Left lung (tissue), 4 donors: ENCODE measurements at regions not wholly inside any gene's neighbourhood (a gene's known extent, or its start where the extent isn't known, plus 50 kb on each side); places are given as distances from the start of the nearest gene placed in this dataset.
"Not testable (repeated sequence)": the region's sequence is repeated elsewhere in the genome, so short reads cannot be mapped to it uniquely, and the experiment has no call there.

ENCODE experiments used
- ATAC-seq: fragments of 200-7000 bp; cut with Tn5 transposase; one replicate; pipeline ENCODE4 v1.9.1; 2020; ENCODE audit warnings: moderate library complexity
- DNase-seq, 4 donors: peaks; one replicate each; pipeline ENCODE4 v3.0.0-alpha.2; 2013 to 2020
- H3K27ac ChIP-seq, 2 donors: fragments of 200-600 bp; sonication (generic) in 1 of 2; one replicate each; pipeline versions ENCODE4 v1.5.0 to v1.8.0; 2020 to 2021
- H3K27me3 ChIP-seq, 2 donors: fragments of 200-600 bp; sonication (generic) in 1 of 2; one replicate each; pipeline versions ENCODE4 v1.5.0 to v1.8.0; 2020 to 2021
- H3K36me3 ChIP-seq, 2 donors: fragments of 200-600 bp; sonication (generic) in 1 of 2; one replicate each; pipeline versions ENCODE4 v1.5.0 to v1.8.0; 2020 to 2021
- H3K4me1 ChIP-seq, 2 donors: fragments of 200-600 bp; one replicate each; pipeline ENCODE4 v1.8.0; 2021
- H3K4me3 ChIP-seq, 2 donors: fragments of 200-600 bp; sonication (generic) in 1 of 2; one replicate each; pipeline versions ENCODE4 v1.5.0 to v1.8.0; 2020 to 2021; ENCODE audit warnings: mild to moderate bottlenecking in 1 of 2
- H3K9me3 ChIP-seq, 2 donors: fragments of 200-600 bp; sonication (generic) in 1 of 2; one replicate each; pipeline versions ENCODE4 v1.5.0 to v1.8.0; 2020 to 2021
- intact Hi-C, 2 donors: fragments of 100-400 bp; cut with DNase I; formaldehyde crosslinking; loops; one replicate each; pipeline versions ENCODE4 v1.11.2 to v1.14.2; 2022
- TF ChIP-seq, protein P1 (sequence below), 2 donors: fragments of 200-600 bp; sonication (generic) in 1 of 2; IDR thresholded peaks; one replicate each; pipeline versions ENCODE4 v1.5.0 to v1.8.0; 2021; ENCODE audit warnings: antibody characterized with exemption in 2 of 2
- donor health status: DM: no; HTN: yes; CAD: no.
- donor health status: DM: no; HTN: no; CAD: no.

DNA sequence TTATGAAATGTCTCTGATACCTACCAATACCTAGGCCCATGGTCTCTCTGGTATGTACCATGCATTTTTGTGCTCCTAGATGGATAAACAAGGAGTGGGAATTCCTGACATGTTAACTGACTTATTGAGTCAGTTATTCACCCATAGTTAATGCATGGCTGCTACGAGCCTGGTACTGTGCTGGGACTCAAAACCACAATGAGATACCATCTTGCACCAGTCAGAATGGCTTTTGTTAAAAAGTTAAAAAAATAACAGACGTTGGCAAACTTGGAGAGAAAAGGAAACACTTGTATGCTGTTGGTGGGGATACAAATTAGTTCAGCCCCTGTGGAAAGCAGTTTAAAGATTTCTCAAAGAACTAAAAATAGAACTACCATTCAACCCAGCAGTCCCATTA lies 293.8 kb downstream of the OSTF1 start:
- H3K9me3 ChIP-seq: peaks cover 0 to 19% of the 10 kb centered on the region in 2 donors
- no peak overlapping the region for H3K4me3 ChIP-seq
- no peaks in the 10 kb centered on the region for H3K36me3 ChIP-seq
- H3K27me3 ChIP-seq: no peaks in the 10 kb centered on the region
- ATAC-seq: no peak
- TF ChIP-seq, protein P1, sequence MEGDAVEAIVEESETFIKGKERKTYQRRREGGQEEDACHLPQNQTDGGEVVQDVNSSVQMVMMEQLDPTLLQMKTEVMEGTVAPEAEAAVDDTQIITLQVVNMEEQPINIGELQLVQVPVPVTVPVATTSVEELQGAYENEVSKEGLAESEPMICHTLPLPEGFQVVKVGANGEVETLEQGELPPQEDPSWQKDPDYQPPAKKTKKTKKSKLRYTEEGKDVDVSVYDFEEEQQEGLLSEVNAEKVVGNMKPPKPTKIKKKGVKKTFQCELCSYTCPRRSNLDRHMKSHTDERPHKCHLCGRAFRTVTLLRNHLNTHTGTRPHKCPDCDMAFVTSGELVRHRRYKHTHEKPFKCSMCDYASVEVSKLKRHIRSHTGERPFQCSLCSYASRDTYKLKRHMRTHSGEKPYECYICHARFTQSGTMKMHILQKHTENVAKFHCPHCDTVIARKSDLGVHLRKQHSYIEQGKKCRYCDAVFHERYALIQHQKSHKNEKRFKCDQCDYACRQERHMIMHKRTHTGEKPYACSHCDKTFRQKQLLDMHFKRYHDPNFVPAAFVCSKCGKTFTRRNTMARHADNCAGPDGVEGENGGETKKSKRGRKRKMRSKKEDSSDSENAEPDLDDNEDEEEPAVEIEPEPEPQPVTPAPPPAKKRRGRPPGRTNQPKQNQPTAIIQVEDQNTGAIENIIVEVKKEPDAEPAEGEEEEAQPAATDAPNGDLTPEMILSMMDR (IDR thresholded peaks at IDR 0.05): no peak
- no peak overlapping the region for H3K27ac ChIP-seq
- no peak for DNase-seq
- H3K4me1 ChIP-seq: peaks cover 0 to 7% of the 10 kb centered on the region in 2 donors
- intact Hi-C loops: no loop called here

DNA sequence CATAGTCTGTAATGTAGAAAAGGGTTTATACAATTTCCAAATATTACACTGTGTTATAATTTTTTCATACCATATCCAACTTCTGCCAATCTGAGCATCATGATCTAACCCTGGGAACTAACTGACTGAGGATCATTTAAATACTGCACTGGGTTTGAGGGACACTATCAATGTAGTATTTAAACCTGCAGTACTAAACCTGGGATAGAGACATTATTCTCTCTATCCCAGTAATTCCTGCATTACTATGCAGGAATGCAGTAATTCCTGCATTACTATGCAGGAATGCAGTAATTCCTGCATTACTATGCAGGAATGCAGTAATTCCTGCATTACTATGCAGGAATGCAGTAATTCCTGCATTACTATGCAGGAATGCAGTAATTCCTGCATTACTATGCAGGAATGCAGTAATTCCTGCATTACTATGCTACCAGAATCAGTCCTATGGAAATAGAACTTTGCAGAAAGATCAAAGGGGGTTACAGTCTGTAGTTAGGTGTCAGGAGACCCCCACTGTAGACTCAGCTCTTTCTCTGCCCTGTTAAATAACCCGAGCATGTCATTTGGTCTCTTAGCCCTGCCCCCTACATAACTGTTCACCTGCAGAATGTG lies 295.2 kb downstream of the OSTF1 start:
- intact Hi-C loops, H3K27ac ChIP-seq, ATAC-seq, DNase-seq, H3K4me1 ChIP-seq, H3K27me3 ChIP-seq, H3K4me3 ChIP-seq, H3K36me3 ChIP-seq: not testable (repeated sequence)
- H3K9me3 ChIP-seq: peaks cover 0 to 19% of the 10 kb centered on the region in 2 donors

DNA sequence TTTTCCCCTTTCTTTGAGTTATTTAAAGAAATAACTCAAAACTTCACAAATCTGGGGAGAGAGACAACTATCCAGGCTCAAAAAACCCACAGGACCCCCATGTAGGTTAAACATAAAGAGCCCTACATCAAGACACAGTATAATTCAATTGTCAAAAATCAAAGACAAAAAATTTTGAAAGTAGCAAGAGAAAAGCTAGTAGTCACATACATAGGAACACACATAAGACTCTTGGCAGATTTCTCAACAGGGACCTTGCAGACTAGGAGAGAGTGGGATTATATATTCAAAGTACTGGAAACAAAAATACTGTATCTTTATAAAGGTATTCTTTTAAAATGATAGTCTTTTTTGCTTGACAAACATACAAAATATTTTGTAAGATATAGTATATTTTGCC lies 296.9 kb downstream of the OSTF1 start:
- TF ChIP-seq, protein P1 (IDR thresholded peaks at IDR 0.05): no peak
- Histone ChIP-seq H3K4me1 (no peaks in the 10 kb centered on the region), H3K27me3 (no peaks in the 10 kb centered on the region), H3K9me3 (peaks cover 0 to 19% of the 10 kb centered on the region in 2 donors), H3K4me3 (no peak overlapping the region), H3K36me3 (no peaks in the 10 kb centered on the region), H3K27ac (no peak overlapping the region)
- intact Hi-C loops: no loop called here
- ATAC-seq (no peak), DNase-seq (no peak)

- intact Hi-C loops: no loop called here
- H3K4me3 ChIP-seq: no peak overlapping the region
- ATAC-seq (no peak), DNase-seq (no peak)
- TF ChIP-seq, protein P1 (IDR thresholded peaks at IDR 0.05): no peak
- H3K9me3 ChIP-seq: peaks cover 0 to 17% of the 10 kb centered on the region in 2 donors
- no peaks in the 10 kb centered on the region for H3K27me3 ChIP-seq
- no peaks in the 10 kb centered on the region for H3K36me3 ChIP-seq
- H3K4me1 ChIP-seq: no peaks in the 10 kb centered on the region
- H3K27ac ChIP-seq: no peak overlapping the region
Observed at GRCh38 chr9:75389101-75389500, 300.8 kb downstream of the OSTF1 start.

DNA sequence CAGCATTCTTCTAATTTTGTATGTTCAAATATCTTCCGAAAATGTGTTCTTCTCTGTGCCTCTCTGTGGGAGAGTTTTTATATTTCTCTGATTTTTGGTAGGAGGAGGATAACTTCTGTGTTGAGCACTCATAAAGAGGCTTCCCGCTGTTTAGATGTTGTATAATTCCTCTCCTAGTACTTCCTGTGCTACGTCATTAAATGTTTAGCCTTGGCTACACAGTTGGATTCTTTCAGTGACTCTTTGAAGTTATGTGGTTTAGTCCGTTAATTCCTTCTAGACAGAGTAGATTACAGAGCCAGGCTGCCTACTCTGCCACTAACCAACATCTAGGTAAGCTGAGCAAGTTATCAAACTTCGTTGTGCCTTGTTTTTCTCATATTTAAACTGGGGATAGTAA lies 302.6 kb downstream of the OSTF1 start:
- Histone ChIP-seq H3K4me3 (no peak overlapping the region), H3K36me3 (no peaks in the 10 kb centered on the region), H3K27me3 (no peaks in the 10 kb centered on the region), H3K27ac (no peak overlapping the region), H3K9me3 (no peaks in the 10 kb centered on the region), H3K4me1 (no peaks in the 10 kb centered on the region)
- intact Hi-C loops: no loop called here
- no peak for ATAC-seq
- no peak for DNase-seq
- TF ChIP-seq, protein P1 (IDR thresholded peaks at IDR 0.05): no peak

GRCh38 chr9:75391497-75391896 lies 303.2 kb downstream of the OSTF1 start:
- H3K4me3 ChIP-seq: no peak overlapping the region
- H3K4me1 ChIP-seq: no peaks in the 10 kb centered on the region
- TF ChIP-seq, protein P1 (IDR thresholded peaks at IDR 0.05): no peak
- no peak overlapping the region for H3K27ac ChIP-seq
- H3K27me3 ChIP-seq: no peaks in the 10 kb centered on the region
- intact Hi-C loops: no loop called here
- H3K9me3 ChIP-seq: no peaks in the 10 kb centered on the region
- H3K36me3 ChIP-seq: no peaks in the 10 kb centered on the region
- DNase-seq: no peak
- ATAC-seq: no peak
